SK-N-SH (cell line): ENCODE measurements at regions not wholly inside any gene's neighbourhood (a gene's known extent, or its start where the extent isn't known, plus 50 kb on each side); places are given as distances from the start of the nearest gene placed in this dataset.

Source experiments
- CTCF ChIA-PET: fragments of 300-600, 350-600 bp; formaldehyde crosslinking; extraction: SDS; loops from one replicate; lab custom pipeline; 2021; lab: Yijun Ruan, JAX
- POLR2A ChIA-PET: fragments of 350-600 bp; sonication (Branson Sonifier 250); formaldehyde crosslinking; extraction: SDS; loops from one replicate; lab custom pipeline; 2020; ENCODE audit warnings: antibody characterized with exemption, inconsistent platforms; lab: Yijun Ruan, JAX
- DNase-seq: peaks from one replicate; pipeline ENCODE4 v3.0.0; 2012
- H2AFZ ChIP-seq: fragments of 200-600 bp; sonication (generic); 2 replicates; pipeline ENCODE4 v1.8.1; 2016; ENCODE audit warnings: antibody characterized with exemption, mild to moderate bottlenecking, low read depth
- H3F3A ChIP-seq: fragments of 200-600 bp; sonication (generic); replicated peaks from 2 replicates; pipeline ENCODE3; 2016; ENCODE audit warnings: antibody characterized with exemption, mild to moderate bottlenecking; ENCODE audit not compliant: insufficient read depth
- H3K27ac ChIP-seq, 2 experiments: fragments of 200-500 bp in 1 of 2; fragments of 200-600 bp in 1 of 2; sonication (Bioruptor generic) in 1 of 2; sonication (generic), shearing (Covaris generic) in 1 of 2; 2 replicates each; pipeline versions ENCODE4 v1.5.1 to v1.6.1; 2014 to 2016; ENCODE audit warnings: low read depth in 2 of 2, inconsistent platforms in 1 of 2, low read length in 1 of 2, mild to moderate bottlenecking in 1 of 2, mixed read lengths in 1 of 2
- H3K27me3 ChIP-seq: fragments of 200-600 bp; sonication (generic), shearing (Covaris generic); 2 replicates; pipeline ENCODE4 v1.6.1; 2016; ENCODE audit warnings: mixed run types; ENCODE audit not compliant: insufficient read depth
- H3K36me3 ChIP-seq, 2 experiments: fragments of 200-500 bp in 1 of 2; fragments of 200-600 bp in 1 of 2; sonication (Bioruptor generic) in 1 of 2; sonication (generic) in 1 of 2; replicated peaks in 1 of 2; 2 replicates each; pipeline versions ENCODE3 to v1.5.1; 2014 to 2016; ENCODE audit warnings: low read length in 1 of 2, mild to moderate bottlenecking in 1 of 2; ENCODE audit not compliant: insufficient read depth in 2 of 2, control insufficient read depth in 1 of 2
- H3K4me1 ChIP-seq, 2 experiments: fragments of 200-500 bp in 1 of 2; fragments of 200-600 bp in 1 of 2; sonication (Bioruptor generic) in 1 of 2; sonication (generic), shearing (Covaris generic) in 1 of 2; 2 replicates each; pipeline versions ENCODE4 v1.5.1 to v1.6.1; 2014 to 2016; ENCODE audit warnings: low read depth in 1 of 2, low read length in 1 of 2, mixed run types in 1 of 2; ENCODE audit not compliant: insufficient read depth in 2 of 2, control insufficient read depth in 1 of 2
- H3K4me2 ChIP-seq: fragments of 200-600 bp; sonication (generic), shearing (Covaris generic); 2 replicates; pipeline ENCODE4 v1.6.1; 2017; ENCODE audit warnings: mixed run types
- H3K4me3 ChIP-seq, 2 experiments: fragments of 200-500 bp in 1 of 2; fragments of 200-600 bp in 1 of 2; sonication (Bioruptor generic) in 1 of 2; sonication (generic), shearing (Covaris generic) in 1 of 2; 2 replicates each; pipeline versions ENCODE4 v1.5.1 to v1.8.1; 2014 to 2016; ENCODE audit warnings: low read depth in 2 of 2, inconsistent platforms in 1 of 2, low read length in 1 of 2, mild to moderate bottlenecking in 1 of 2, mixed read lengths in 1 of 2, moderate library complexity in 1 of 2
- H3K79me2 ChIP-seq: fragments of 200-600 bp; sonication (generic); 2 replicates; pipeline ENCODE4 v1.8.1; 2017; ENCODE audit warnings: mild to moderate bottlenecking; ENCODE audit not compliant: insufficient read depth
- H3K9ac ChIP-seq: fragments of 200-600 bp; sonication (generic); 2 replicates; pipeline ENCODE4 v1.6.1; 2017; ENCODE audit warnings: mixed run types
- H3K9me2 ChIP-seq: fragments of 200-600 bp; sonication (generic); 2 replicates; pipeline ENCODE4 v1.6.1; 2017; ENCODE audit warnings: mixed run types
- H3K9me3 ChIP-seq: fragments of 200-600 bp; sonication (generic); 2 replicates; pipeline ENCODE4 v1.6.1; 2017; ENCODE audit warnings: mixed run types, mild to moderate bottlenecking, moderate library complexity
- H4K20me1 ChIP-seq: fragments of 200-600 bp; sonication (generic); 2 replicates; pipeline ENCODE4 v1.6.1; 2017; ENCODE audit warnings: mild to moderate bottlenecking, mixed run types; ENCODE audit not compliant: insufficient read depth
- CHD2 ChIP-seq: fragments of 150-350 bp; IDR thresholded peaks from 2 replicates; pipeline ENCODE4 v1.6.1; 2018; ENCODE audit warnings: low read length; ENCODE audit not compliant: partially characterized antibody
- ELF1 ChIP-seq: IDR thresholded peaks from 2 replicates; pipeline ENCODE4 v1.4.0; 2012
- EP300 ChIP-seq, 2 experiments: IDR thresholded peaks; 2 replicates each; pipeline versions ENCODE4 v1.4.0 to v1.6.1; 2012; ENCODE audit warnings: borderline replicate concordance in 1 of 2, low read depth in 1 of 2, low read length in 1 of 2
- EZH2phosphoT487 ChIP-seq: fragments of 200-600 bp; sonication (generic); IDR thresholded peaks from 2 replicates; pipeline ENCODE4 v1.6.1; 2017; ENCODE audit warnings: low read depth, mixed run types, mild to moderate bottlenecking, antibody characterized with exemption, moderate library complexity, borderline replicate concordance
- FOSL2 ChIP-seq: IDR thresholded peaks from 2 replicates; pipeline ENCODE4 v1.4.0; 2012; ENCODE audit warnings: low read depth, mild to moderate bottlenecking, moderate library complexity, borderline replicate concordance
- GABPA ChIP-seq: IDR thresholded peaks from 2 replicates; pipeline ENCODE4 v1.4.0; 2012; ENCODE audit warnings: low read depth, mild to moderate bottlenecking
- GATA2 ChIP-seq: sonication (generic); formaldehyde crosslinking; IDR thresholded peaks from 2 replicates; pipeline ENCODE4 v1.5.0; 2020; ENCODE audit warnings: mild to moderate bottlenecking, missing genetic modification reagents
- IRF3 ChIP-seq: fragments of 150-350 bp; IDR thresholded peaks from 2 replicates; pipeline ENCODE4 v1.6.1; 2016; ENCODE audit warnings: mild to moderate bottlenecking, low read depth, low read length
- JUND ChIP-seq: IDR thresholded peaks from 2 replicates; pipeline ENCODE4 v1.4.0; 2012
- MAX ChIP-seq: IDR thresholded peaks from 2 replicates; pipeline ENCODE4 v1.4.0; 2012; ENCODE audit warnings: low read depth
- MEF2A ChIP-seq: IDR thresholded peaks from 2 replicates; pipeline ENCODE4 v1.4.0; 2012; ENCODE audit warnings: low read depth, borderline replicate concordance
- MXI1 ChIP-seq: IDR thresholded peaks from 2 replicates; pipeline ENCODE4 v1.6.1; 2012; ENCODE audit warnings: mild to moderate bottlenecking, low read depth, low read length, improper control_type of control experiment
- NFIC ChIP-seq: IDR thresholded peaks from 2 replicates; pipeline ENCODE4 v1.4.0; 2012; ENCODE audit warnings: borderline replicate concordance
- POLR2AphosphoS5 ChIP-seq: IDR thresholded peaks from 2 replicates; pipeline ENCODE4 v1.6.1; 2012; ENCODE audit warnings: low read depth, low read length
- RCOR1 ChIP-seq: fragments of 150-350 bp; IDR thresholded peaks from 2 replicates; pipeline ENCODE4 v1.6.1; 2017; ENCODE audit warnings: antibody characterized with exemption, low read length
- REST ChIP-seq: IDR thresholded peaks from 2 replicates; pipeline ENCODE4 v1.6.1; 2012; ENCODE audit warnings: mild to moderate bottlenecking, low read depth, low read length, moderate library complexity
- RXRA ChIP-seq: IDR thresholded peaks from 2 replicates; pipeline ENCODE4 v1.4.0; 2012; ENCODE audit warnings: low read depth, mild to moderate bottlenecking, borderline replicate concordance
- SMC3 ChIP-seq: IDR thresholded peaks from 2 replicates; pipeline ENCODE4 v1.6.1; 2012; ENCODE audit warnings: low read depth, low read length, improper control_type of control experiment
- TEAD4 ChIP-seq: IDR thresholded peaks from 2 replicates; pipeline ENCODE4 v1.4.0; 2012; ENCODE audit warnings: mild to moderate bottlenecking, borderline replicate concordance; ENCODE audit not compliant: insufficient read depth
- USF1 ChIP-seq: IDR thresholded peaks from 2 replicates; pipeline ENCODE4 v1.4.0; 2012; ENCODE audit warnings: low read depth, borderline replicate concordance
- USF2 ChIP-seq: fragments of 150-350 bp; IDR thresholded peaks from 2 replicates; pipeline ENCODE4 v1.6.1; 2017; ENCODE audit warnings: antibody characterized with exemption, low read length, low read depth, borderline replicate concordance
- YY1 ChIP-seq: IDR thresholded peaks from 2 replicates; pipeline ENCODE4 v1.4.0; 2012; ENCODE audit warnings: low read depth, mild to moderate bottlenecking
- ZBTB33 ChIP-seq: IDR thresholded peaks from 2 replicates; pipeline ENCODE4 v1.4.0; 2012; ENCODE audit warnings: low read depth, borderline replicate concordance
- whole genome bisulfite sequencing: methylation state at CpG from one replicate; pipeline ENCODE4 v1.1.6; 2017; ENCODE audit warnings: low lambda C conversion rate; 5-methylcytosine and 5-hydroxymethylcytosine counted together

- Histone ChIP-seq H3K9me3 (no peaks in the 10 kb centered on the region), H3K9me2 (no peaks in the 10 kb centered on the region), H3K4me2 (no peak overlapping the region), H3K27ac (no peak overlapping the region), H2AFZ (no peak overlapping the region; the same call in 1 of the 2 replicates), H3K4me3 (no peak overlapping the region), H3K9ac (no peak overlapping the region), H3K79me2 (no peaks in the 10 kb centered on the region), H3K27me3 (no peaks in the 10 kb centered on the region), H3F3A (no peaks in the 10 kb centered on the region), H4K20me1 (no peaks in the 10 kb centered on the region), H3K36me3 (no peaks in the 10 kb centered on the region), H3K4me1 (no peaks in the 10 kb centered on the region; a peak in 1 of 4 replicates)
- ChIA-PET POLR2A (no interaction called here), CTCF (interaction anchor here (1.4 to 2.8 kb wide), 2 partner anchors 14 to 20 kb away, joined by 4 to 11 read pairs; no protein-coding TSS in a partner anchor)
- WGBS, result 55% methylated on average over 8 of the region's 8 CpGs
- DNase-seq, result no peak
- peak; percentile 69; the same call in 1 of the 2 replicates for TF ChIP-seq RXRA
- no peak for TF ChIP-seq CHD2
- TF ChIP-seq JUND, result peak; percentile 34; the same call in 1 of the 2 replicates
- no peak for TF ChIP-seq POLR2AphosphoS5
- TF ChIP-seq NFIC, result peak; percentile 47; the same call in 1 of the 2 replicates
- no peak for TF ChIP-seq RCOR1
- no peak for TF ChIP-seq MAX
- no peak for TF ChIP-seq USF2
- no peak for TF ChIP-seq MXI1
- no peak for TF ChIP-seq EZH2phosphoT487
- TF ChIP-seq YY1, result peak; percentile 62; the same call in 1 of the 2 replicates
- TF ChIP-seq GABPA, result no peak
- no peak for TF ChIP-seq TEAD4
- no peak for TF ChIP-seq EP300 (IDR thresholded peaks at IDR 0.05; ENCODE audit: borderline replicate concordance in 1 of 2, low read depth in 1 of 2, low read length in 1 of 2)
- TF ChIP-seq IRF3, result no peak
- peak; percentile 16; the same call in 1 of the 2 replicates for TF ChIP-seq FOSL2
- TF ChIP-seq REST, result no peak
- no peak for TF ChIP-seq ELF1
- no peak for TF ChIP-seq MEF2A
- TF ChIP-seq ZBTB33, result no peak
- no peak for TF ChIP-seq GATA2 (CRISPR knock-in tag)
- no peak for TF ChIP-seq SMC3
- no peak for TF ChIP-seq USF1
These were observed 80.0 kb upstream of the TOP1 start for GRCh38 chr20:40948465-40949267.
